ENCODE measurements at regions not wholly inside any gene's neighbourhood (a gene's known extent, or its start where the extent isn't known, plus 50 kb on each side); places are given as distances from the start of the nearest gene placed in this dataset.

- DNase-seq, result no peak
- H3K36me3 ChIP-seq, result no peaks in the 10 kb centered on the region
- no peaks in the 10 kb centered on the region for H3K27me3 ChIP-seq
- no peak overlapping the region for H3K4me3 ChIP-seq
- H3K9me3 ChIP-seq, result no peaks in the 10 kb centered on the region
These were observed 59.4 kb upstream of the CCDC167 start for GRCh38 chr6:37559050-37559449.

GRCh38 chr6:37558646-37559045 lies 59.0 kb upstream of the CCDC167 start:
- Histone ChIP-seq H3K36me3 (no peaks in the 10 kb centered on the region), H3K27me3 (no peaks in the 10 kb centered on the region), H3K4me3 (no peak overlapping the region), H3K9me3 (no peaks in the 10 kb centered on the region)
- DNase-seq, result no peak

- no peaks in the 10 kb centered on the region for H3K27me3 ChIP-seq
- no peak for DNase-seq
- no peak overlapping the region for H3K4me3 ChIP-seq
- H3K36me3 ChIP-seq, result no peaks in the 10 kb centered on the region
- H3K9me3 ChIP-seq, result no peaks in the 10 kb centered on the region
These were observed 58.5 kb upstream of the CCDC167 start for GRCh38 chr6:37558168-37558567.

- H3K36me3 ChIP-seq, result no peaks in the 10 kb centered on the region
- DNase-seq, result no peak
- H3K4me3 ChIP-seq, result no peak overlapping the region
- no peaks in the 10 kb centered on the region for H3K27me3 ChIP-seq
- no peaks in the 10 kb centered on the region for H3K9me3 ChIP-seq
These were observed 58.0 kb upstream of the CCDC167 start for GRCh38 chr6:37557645-37558114.

GRCh38 chr6:37556881-37557644 lies 57.4 kb upstream of the CCDC167 start:
- Histone ChIP-seq H3K4me3 (no peak overlapping the region), H3K27me3 (no peaks in the 10 kb centered on the region), H3K36me3 (no peaks in the 10 kb centered on the region), H3K9me3 (no peaks in the 10 kb centered on the region)
- DNase-seq, result no peak

GRCh38 chr6:37555040-37555781 lies 55.5 kb upstream of the CCDC167 start:
- no peaks in the 10 kb centered on the region for H3K9me3 ChIP-seq
- no peaks in the 10 kb centered on the region for H3K27me3 ChIP-seq
- no peaks in the 10 kb centered on the region for H3K36me3 ChIP-seq
- no peak overlapping the region for H3K4me3 ChIP-seq
- DNase-seq, result no peak

GRCh38 chr6:37554480-37554819 lies 54.8 kb upstream of the CCDC167 start:
- H3K36me3 ChIP-seq, result no peaks in the 10 kb centered on the region
- no peaks in the 10 kb centered on the region for H3K27me3 ChIP-seq
- peak; percentile 58 for DNase-seq
- H3K4me3 ChIP-seq, result no peak overlapping the region
- no peaks in the 10 kb centered on the region for H3K9me3 ChIP-seq

GRCh38 chr6:37552267-37552666 lies 52.6 kb upstream of the CCDC167 start:
- peak; percentile 72 for DNase-seq

GRCh38 chr6:37551867-37552266 lies 52.2 kb upstream of the CCDC167 start:
- Histone ChIP-seq H3K27me3 (no peaks in the 10 kb centered on the region), H3K36me3 (no peaks in the 10 kb centered on the region)
- no peak for DNase-seq

More at GRCh38 chr6:37552267-37552666, 52.6 kb upstream of the CCDC167 start:
- Histone ChIP-seq H3K36me3 (no peaks in the 10 kb centered on the region), H3K27me3 (no peaks in the 10 kb centered on the region), H3K4me3 (no peak overlapping the region), H3K9me3 (no peaks in the 10 kb centered on the region)

GRCh38 chr6:37551446-37551845 lies 51.8 kb upstream of the CCDC167 start:
- Histone ChIP-seq H3K27me3 (no peaks in the 10 kb centered on the region), H3K4me3 (no peak overlapping the region), H3K9me3 (no peaks in the 10 kb centered on the region), H3K36me3 (no peaks in the 10 kb centered on the region)
- DNase-seq, result no peak

More at GRCh38 chr6:37551867-37552266, 52.2 kb upstream of the CCDC167 start:
- no peak overlapping the region for H3K4me3 ChIP-seq
- no peaks in the 10 kb centered on the region for H3K9me3 ChIP-seq

GRCh38 chr6:37551002-37551401 lies 51.3 kb upstream of the CCDC167 start:
- no peaks in the 10 kb centered on the region for H3K9me3 ChIP-seq
- DNase-seq, result no peak
- no peaks in the 10 kb centered on the region for H3K36me3 ChIP-seq
- H3K4me3 ChIP-seq, result no peak overlapping the region
- H3K27me3 ChIP-seq, result no peaks in the 10 kb centered on the region

GRCh38 chr6:37550191-37550831 lies 50.6 kb upstream of the CCDC167 start:
- Histone ChIP-seq H3K36me3 (no peaks in the 10 kb centered on the region), H3K27me3 (no peaks in the 10 kb centered on the region), H3K4me3 (no peak overlapping the region), H3K9me3 (no peaks in the 10 kb centered on the region)
- DNase-seq, result peak; percentile 67

- no peak for DNase-seq
- Histone ChIP-seq H3K27me3 (no peaks in the 10 kb centered on the region), H3K36me3 (no peaks in the 10 kb centered on the region), H3K9me3 (no peaks in the 10 kb centered on the region), H3K4me3 (no peak overlapping the region)
These were observed 49.9 kb upstream of the CCDC167 start for GRCh38 chr6:37549558-37549957.
